Ovary (tissue), 3 donors: ENCODE measurements at regions not wholly inside any gene's neighbourhood (a gene's known extent, or its start where the extent isn't known, plus 50 kb on each side); places are given as distances from the start of the nearest gene placed in this dataset.

Source experiments
- CTCF ChIP-seq, 3 donors: fragments of 450-650 bp in 2 of 3; fragments of 200-600 bp in 1 of 3; IDR thresholded peaks; one replicate each; pipeline versions ENCODE4 v1.5.1 to v1.8.0; 2016 to 2022; ENCODE audit warnings: antibody characterized with exemption in 3 of 3, mild to moderate bottlenecking in 1 of 3
- EP300 ChIP-seq: sonication (generic); formaldehyde crosslinking; IDR thresholded peaks from one replicate; pipeline ENCODE4 v1.6.1; 2017; ENCODE audit warnings: antibody characterized with exemption
- donor health status: DM: no; HTN: no; CAD: no.

GRCh38 chr5:87048156-87048555 is 219.5 kb upstream of the RASA1 start:
- TF ChIP-seq CTCF (IDR thresholded peaks at IDR 0.05) (no peak), EP300 (no peak)
